ENCODE measurements at regions not wholly inside any gene's neighbourhood (a gene's known extent, or its start where the extent isn't known, plus 50 kb on each side); places are given as distances from the start of the nearest gene placed in this dataset.

DNA sequence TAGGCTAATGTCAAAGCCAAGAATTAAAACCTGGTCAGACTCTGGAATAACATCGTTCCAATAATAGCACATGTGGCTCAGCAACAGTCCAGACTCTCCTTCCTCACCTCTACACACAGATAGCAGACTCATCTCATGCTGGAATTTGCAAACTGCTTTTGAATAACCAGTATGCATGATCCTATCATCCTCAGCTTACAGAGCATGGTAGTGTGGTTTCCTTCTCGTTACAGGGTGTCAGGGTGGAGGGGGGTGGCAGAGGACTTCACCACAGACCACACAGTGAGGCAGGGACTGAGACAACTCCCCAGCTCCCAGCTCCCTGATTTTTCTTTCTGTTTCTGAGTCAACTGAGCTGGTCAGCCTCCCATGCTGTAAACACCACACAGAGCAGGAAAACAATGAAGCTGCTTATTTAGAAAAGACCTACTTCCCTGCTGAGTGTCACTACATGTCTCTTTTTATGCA, 101.6 kb downstream of the RPL22L1 start:
- TF ChIP-seq, protein P1, sequence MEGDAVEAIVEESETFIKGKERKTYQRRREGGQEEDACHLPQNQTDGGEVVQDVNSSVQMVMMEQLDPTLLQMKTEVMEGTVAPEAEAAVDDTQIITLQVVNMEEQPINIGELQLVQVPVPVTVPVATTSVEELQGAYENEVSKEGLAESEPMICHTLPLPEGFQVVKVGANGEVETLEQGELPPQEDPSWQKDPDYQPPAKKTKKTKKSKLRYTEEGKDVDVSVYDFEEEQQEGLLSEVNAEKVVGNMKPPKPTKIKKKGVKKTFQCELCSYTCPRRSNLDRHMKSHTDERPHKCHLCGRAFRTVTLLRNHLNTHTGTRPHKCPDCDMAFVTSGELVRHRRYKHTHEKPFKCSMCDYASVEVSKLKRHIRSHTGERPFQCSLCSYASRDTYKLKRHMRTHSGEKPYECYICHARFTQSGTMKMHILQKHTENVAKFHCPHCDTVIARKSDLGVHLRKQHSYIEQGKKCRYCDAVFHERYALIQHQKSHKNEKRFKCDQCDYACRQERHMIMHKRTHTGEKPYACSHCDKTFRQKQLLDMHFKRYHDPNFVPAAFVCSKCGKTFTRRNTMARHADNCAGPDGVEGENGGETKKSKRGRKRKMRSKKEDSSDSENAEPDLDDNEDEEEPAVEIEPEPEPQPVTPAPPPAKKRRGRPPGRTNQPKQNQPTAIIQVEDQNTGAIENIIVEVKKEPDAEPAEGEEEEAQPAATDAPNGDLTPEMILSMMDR (IDR thresholded peaks at IDR 0.05; ENCODE audit: borderline replicate concordance, extremely low read depth, low read length, poor library complexity, severe bottlenecking) = no peak
- no peak for TF ChIP-seq EZH2 (IDR thresholded peaks at IDR 0.05; ENCODE audit: borderline replicate concordance, low read depth, low read length, severe bottlenecking)

Data from DND-41 (cell line).